Fibroblast of pulmonary artery (primary cell): ENCODE measurements at regions not wholly inside any gene's neighbourhood (a gene's known extent, or its start where the extent isn't known, plus 50 kb on each side); places are given as distances from the start of the nearest gene placed in this dataset.

Source experiments
- DNase-seq: peaks from one replicate; pipeline ENCODE4 v3.0.0-alpha.2; 2010; ENCODE audit warnings: low read depth
- H3K4me3 ChIP-seq: replicated peaks from 2 replicates; pipeline ENCODE4 v1.5.1; 2011; ENCODE audit warnings: low read depth, mild to moderate bottlenecking, control low read depth, low read length, moderate library complexity
- TF ChIP-seq, protein P1 (sequence below): IDR thresholded peaks from 2 replicates; pipeline ENCODE4 v1.5.1; 2011; ENCODE audit warnings: mild to moderate bottlenecking, control low read depth, low read length, inconsistent platforms; ENCODE audit errors: missing control alignments

DNA sequence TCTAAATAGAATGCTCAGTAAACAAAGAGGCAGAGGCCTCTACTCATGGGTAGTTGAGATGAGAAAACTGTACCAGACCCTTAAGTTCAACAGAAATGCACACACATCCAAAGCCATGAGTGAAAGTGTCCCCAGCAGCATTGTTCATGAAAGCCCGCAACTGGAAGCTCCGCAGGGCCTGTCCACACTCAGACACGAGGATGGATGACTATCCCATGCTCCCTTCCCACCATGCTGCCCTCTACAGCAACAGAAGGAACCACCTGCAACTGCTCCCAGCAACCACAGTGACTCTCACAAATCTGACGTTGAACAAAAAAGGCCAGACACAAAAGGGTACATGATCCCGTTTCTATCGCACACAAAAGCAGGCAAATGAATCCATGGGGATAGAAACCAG is 76.9 kb upstream of the ANO1 start:
- no peak overlapping the region for H3K4me3 ChIP-seq
- TF ChIP-seq, protein P1, sequence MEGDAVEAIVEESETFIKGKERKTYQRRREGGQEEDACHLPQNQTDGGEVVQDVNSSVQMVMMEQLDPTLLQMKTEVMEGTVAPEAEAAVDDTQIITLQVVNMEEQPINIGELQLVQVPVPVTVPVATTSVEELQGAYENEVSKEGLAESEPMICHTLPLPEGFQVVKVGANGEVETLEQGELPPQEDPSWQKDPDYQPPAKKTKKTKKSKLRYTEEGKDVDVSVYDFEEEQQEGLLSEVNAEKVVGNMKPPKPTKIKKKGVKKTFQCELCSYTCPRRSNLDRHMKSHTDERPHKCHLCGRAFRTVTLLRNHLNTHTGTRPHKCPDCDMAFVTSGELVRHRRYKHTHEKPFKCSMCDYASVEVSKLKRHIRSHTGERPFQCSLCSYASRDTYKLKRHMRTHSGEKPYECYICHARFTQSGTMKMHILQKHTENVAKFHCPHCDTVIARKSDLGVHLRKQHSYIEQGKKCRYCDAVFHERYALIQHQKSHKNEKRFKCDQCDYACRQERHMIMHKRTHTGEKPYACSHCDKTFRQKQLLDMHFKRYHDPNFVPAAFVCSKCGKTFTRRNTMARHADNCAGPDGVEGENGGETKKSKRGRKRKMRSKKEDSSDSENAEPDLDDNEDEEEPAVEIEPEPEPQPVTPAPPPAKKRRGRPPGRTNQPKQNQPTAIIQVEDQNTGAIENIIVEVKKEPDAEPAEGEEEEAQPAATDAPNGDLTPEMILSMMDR, result no peak
- DNase-seq, result no peak

DNA sequence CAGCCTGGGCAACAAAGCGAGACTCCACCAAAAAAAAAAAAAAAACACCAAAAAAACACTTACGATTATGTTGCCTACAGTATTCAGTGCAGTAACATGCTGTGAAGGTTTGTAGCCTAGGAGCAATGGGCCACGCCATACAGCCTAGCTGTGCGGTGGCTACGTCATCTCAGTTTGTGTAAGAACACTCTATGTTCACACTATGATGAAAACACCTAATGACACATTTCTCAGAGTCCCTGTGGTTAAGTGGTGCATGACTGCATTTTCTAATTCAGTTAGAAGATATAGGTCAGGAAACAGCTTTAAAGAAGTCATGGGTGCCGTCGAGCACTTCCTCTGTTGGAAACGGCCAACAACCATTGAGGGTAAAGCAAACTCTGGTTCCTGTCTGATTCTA is 75.7 kb upstream of the ANO1 start:
- DNase-seq, result no peak
- TF ChIP-seq, protein P1, result no peak
- no peak overlapping the region for H3K4me3 ChIP-seq

DNA sequence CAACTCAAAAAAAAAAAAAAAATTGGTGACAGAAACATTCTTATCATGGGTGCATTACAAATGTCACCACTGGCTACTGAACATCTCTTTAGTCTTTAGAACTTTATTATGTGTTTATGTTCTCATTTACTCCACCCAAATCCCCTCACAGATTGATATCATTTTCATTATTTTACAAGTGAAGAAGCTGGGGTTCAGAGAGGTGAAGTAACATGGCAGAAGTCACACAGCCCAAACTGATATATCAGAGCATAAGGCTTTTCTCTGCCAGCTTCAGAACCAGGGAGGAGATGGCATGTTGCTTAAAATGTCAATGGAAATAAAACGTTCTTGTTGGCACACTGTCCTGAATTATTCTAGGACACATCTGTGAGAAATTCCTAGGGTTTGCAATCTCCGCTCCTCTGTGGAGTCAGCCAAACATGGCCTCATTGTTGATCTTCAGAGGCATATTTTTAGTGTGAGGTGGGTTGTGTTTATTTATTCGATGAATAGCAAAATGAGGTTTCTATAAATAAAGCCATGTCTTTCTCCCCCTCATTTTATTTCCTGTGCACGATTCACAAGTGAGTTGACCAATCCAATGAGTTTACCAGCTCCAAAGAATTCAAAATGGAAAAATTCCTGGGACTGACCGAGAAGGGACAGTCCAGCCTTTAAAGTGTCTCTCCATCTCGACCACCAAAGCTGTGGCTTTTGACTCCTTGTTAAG is 72.9 kb upstream of the ANO1 start:
- TF ChIP-seq, protein P1, result no peak
- peak; percentile 28 for DNase-seq
- H3K4me3 ChIP-seq, result no peak overlapping the region

DNA sequence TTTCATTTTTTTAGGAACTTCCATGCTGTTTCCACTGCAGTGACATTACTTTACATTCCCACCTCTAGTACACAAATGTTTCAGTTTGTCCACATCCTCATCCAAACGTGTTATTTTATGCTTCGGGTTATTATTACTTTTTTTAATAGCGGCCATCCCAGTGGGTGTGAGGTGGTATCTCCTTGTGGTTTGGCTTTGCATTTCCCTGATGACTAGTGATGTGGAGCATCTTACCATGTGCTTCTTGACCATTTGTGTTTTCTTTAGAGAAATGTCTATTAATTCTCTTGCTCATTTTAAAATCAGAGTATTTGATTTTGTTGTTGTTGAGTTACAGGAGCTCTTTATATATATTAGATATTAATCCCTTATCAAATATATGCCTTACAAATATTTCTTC is 70.3 kb upstream of the ANO1 start:
- TF ChIP-seq, protein P1, result no peak
- H3K4me3 ChIP-seq, result no peak overlapping the region
- DNase-seq, result no peak

DNA sequence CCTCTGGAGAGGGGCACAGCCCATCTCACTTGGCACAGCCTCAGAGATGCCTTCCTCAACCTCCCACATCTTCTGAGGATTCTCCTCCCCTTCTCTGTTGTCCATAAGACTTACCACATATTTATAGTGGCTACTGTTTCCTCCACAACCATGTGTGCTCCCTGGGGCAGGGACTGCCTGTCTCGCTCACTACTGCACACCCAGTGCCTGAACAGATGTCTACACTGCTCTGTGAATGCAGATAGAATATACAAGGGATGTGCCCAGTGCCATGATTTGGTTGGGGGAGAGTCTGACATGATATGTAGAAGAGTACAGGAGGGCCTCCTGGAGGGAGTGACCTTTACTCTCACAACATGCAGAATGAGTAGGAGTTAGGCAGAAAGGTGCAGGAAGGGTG is 67.3 kb upstream of the ANO1 start:
- no peak for DNase-seq
- no peak overlapping the region for H3K4me3 ChIP-seq
- TF ChIP-seq, protein P1, result no peak

DNA sequence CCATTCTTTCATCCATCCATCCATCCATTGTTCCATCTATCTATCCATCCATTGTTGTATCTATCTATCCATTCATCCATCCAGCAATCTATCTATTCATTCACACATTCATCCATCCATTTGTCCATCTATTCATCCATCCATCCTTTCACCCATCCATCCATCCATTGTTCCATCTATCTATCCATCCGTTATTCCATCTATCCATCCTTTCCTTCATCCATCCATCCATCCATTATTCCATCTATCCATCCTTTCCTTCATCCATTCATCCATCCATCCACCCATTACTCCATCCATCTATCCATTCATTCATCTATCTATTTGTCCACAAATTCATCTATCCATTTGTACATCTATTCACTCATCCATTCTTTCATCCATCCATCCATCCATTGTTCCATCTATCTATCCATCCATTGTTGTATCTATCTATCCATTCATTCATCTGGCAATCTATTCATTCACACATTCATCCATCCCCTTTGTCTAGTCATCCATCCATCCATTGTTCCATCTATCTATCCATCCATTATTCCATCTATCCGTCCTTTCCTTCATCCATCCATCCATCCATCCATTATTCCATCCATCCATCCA is 65.9 kb upstream of the ANO1 start:
- TF ChIP-seq, protein P1, result no peak
- DNase-seq, result no peak
- H3K4me3 ChIP-seq, result no peak overlapping the region

DNA sequence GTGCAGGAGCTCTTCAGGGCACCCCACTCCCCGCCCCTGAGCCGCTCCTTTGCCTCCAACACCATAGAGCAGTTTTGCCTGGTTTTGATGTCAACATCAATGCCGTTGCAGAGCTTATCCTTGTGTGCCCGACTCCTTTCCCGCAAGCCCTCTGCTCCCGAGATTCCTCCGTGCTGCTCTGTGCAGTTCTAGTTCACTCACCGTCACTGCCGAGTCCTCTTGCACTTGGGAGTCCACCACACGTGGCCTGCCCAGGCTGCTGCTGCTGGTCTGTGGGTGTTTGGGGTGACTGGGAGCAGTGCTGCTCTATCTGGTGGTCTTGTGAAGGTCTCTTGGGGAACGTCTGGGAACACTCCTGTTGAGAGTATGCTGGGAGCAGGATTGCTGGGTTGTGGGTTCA is 63.8 kb upstream of the ANO1 start:
- DNase-seq, result no peak
- TF ChIP-seq, protein P1, result no peak
- no peak overlapping the region for H3K4me3 ChIP-seq
